GM12874 (cell line): ENCODE measurements at regions not wholly inside any gene's neighbourhood (a gene's known extent, or its start where the extent isn't known, plus 50 kb on each side); places are given as distances from the start of the nearest gene placed in this dataset.

Experiments used
- TF ChIP-seq, protein P1 (sequence below): IDR thresholded peaks from 2 replicates; pipeline ENCODE4 v1.5.1; 2011; ENCODE audit warnings: low read depth, mild to moderate bottlenecking, control low read depth, low read length, moderate library complexity; ENCODE audit not compliant: insufficient read depth

DNA sequence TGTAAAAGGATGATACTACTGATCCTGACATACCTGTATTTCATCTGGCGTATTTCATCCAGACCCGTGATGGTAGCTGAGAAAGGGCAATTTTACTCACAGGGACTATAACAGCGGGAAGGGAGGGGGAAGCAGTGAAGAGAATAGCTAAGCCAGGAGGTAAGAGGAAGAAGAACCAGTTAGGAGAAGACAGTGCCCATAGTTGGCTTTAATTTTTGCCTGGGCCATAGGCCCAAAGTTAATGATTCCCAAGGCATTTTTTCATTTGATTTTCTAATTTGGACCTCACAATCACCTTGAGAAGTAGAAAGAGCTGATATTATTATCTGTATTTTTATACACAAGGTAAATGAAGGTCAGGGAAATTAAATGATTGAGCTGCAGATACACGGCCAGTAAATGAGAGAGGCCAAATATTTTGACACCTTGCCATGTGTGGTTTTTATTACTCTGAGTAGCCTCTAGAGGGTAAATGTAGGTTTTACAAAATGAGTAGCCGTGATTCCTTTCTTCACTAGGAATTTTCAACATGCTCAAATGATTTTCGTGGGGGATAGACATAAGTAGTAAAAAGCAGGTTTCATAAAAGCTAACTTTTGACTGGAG, 382.2 kb downstream of the FUT8 start:
- TF ChIP-seq, protein P1, sequence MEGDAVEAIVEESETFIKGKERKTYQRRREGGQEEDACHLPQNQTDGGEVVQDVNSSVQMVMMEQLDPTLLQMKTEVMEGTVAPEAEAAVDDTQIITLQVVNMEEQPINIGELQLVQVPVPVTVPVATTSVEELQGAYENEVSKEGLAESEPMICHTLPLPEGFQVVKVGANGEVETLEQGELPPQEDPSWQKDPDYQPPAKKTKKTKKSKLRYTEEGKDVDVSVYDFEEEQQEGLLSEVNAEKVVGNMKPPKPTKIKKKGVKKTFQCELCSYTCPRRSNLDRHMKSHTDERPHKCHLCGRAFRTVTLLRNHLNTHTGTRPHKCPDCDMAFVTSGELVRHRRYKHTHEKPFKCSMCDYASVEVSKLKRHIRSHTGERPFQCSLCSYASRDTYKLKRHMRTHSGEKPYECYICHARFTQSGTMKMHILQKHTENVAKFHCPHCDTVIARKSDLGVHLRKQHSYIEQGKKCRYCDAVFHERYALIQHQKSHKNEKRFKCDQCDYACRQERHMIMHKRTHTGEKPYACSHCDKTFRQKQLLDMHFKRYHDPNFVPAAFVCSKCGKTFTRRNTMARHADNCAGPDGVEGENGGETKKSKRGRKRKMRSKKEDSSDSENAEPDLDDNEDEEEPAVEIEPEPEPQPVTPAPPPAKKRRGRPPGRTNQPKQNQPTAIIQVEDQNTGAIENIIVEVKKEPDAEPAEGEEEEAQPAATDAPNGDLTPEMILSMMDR: no peak

DNA sequence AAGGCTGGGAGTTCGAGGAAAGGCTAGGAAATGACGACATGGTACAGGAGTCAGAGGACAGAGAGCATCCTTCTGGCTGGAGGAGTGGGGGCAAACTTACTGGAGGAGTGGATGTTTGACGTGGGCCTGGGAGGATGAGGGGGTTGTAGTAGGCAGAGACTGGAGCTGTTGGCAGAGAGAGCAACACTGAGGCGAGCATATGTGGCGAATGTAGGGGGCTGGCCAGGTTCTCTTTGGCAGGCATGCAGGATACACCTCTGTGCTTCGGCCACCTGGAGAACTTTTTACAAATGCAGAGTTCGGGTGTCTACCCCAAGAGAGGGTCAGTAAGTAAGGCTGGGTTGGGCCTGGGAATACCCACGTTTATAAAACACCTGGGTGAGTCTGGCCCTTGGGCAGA, 385.7 kb downstream of the FUT8 start:
- TF ChIP-seq, protein P1: no peak

DNA sequence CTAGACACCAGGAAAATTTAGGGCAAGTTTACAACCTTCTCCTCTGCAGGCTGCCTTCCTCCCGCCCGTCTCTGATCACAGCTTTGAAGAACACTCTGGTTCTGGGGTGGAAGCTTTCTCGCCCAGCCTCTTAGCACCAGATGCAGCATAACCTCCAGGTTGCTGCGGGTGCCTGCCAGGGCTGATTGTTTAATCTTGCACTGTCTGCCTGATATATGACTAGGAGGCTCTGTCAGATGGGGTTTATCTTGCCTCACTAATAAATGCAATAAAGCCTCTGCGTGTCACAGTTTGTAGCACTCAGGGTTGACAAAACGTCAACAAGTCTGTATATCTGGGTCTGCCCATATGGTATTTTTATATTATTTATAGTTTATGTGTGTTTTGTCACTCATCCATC, 388.2 kb downstream of the FUT8 start:
- TF ChIP-seq, protein P1: no peak

DNA sequence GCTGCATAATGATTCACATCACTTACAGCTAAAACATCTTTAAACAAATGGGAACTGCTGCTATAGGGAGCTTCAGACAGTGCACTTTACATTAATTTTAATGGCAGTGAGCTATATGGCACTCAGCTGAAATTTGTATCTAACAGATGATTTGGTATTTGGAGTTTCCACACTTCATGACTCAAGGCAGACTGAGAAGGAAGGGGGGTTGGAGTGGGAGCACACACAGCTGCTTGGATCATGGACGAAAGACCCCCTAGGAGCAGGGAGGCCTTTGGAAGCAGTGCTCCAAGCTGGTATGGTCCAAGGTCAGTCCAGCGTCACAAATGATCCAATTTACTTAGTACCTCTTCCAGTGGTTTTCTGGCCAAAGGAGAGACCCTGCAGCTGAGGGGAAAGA, 389.7 kb downstream of the FUT8 start:
- TF ChIP-seq, protein P1: no peak

DNA sequence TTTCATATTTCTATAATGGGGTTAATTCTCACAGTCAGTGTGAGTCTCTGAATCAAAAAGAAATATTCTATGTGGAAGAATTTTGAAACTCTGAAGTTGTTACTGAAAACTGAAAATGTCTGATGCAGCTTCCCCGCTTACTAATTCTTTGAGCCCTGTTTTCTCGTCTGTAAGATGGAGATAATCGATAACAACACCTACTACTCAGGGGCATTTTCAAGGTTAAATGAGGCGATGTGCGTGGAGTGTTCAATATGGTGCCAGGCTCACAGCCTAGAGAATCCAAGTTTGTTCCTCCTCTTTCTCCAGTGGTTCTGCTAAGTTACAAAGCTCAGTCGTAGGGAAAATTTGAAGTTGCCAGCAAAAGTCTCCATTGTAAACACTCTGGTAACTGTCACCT, 391.4 kb downstream of the FUT8 start:
- TF ChIP-seq, protein P1: no peak

DNA sequence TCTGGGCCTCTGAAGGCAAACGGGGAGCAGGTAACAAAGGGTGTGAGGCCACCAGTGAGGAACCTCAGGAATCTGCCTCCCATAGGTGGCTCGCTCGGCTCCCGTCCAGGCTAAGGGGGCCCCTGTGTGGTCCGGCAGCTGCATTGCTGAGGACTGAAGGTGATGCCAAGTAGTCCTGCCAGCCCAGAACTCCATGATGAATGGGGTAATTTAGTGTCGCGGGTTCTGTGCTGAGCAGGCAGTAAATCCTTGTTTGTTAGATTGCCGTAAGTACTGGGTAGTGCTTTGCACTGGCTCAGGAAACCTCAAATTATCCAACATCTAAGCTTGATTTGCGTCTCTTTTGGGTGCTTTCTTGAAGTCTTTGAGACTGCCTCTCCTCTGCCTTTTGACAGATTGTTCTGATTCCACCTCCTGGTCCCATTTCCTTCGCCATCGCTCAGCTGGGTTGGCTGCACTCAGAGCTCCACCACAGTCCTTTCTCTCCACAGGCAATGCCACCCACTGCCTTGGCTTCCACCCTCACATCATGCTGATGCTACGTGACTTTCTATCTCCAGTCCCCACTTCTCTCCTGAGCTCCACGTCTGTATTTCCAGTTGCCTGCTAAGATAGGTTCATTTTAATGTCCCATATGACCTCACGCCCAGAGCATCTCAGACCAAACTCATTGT, 392.0 kb downstream of the FUT8 start:
- TF ChIP-seq, protein P1: no peak

DNA sequence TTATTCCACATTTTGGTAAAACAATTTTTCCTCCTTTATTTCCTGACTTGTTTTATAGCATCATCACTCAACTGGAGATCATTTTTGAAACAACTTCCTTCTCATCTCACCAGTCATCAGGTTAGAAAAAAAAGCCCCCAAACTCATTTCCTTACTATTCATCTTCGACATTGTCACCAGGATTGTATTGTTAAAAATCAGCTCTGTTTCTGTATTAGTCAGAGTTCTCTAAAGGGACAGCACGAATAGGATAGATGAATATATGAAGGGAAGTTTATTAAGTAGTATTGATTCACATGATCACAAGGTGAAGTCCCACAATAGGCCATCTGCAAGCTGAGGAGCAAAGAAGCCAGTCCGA, 392.6 kb downstream of the FUT8 start:
- TF ChIP-seq, protein P1: no peak
